ENCODE measurements at regions not wholly inside any gene's neighbourhood (a gene's known extent, or its start where the extent isn't known, plus 50 kb on each side); places are given as distances from the start of the nearest gene placed in this dataset.

GRCh38 chr3:148331081-148331846, 366.4 kb upstream of the AGTR1 start:
- DNase-seq, result no peak
- CTCF ChIA-PET, result no interaction called here
- Mint-ChIP-seq H3K4me3 (no peak overlapping the region), H3K27ac (no peak overlapping the region), H3K4me1 (no peaks in the 10 kb centered on the region), H3K9me3 (peaks cover 4% of the 10 kb centered on the region), H3K27me3 (no peaks in the 10 kb centered on the region), H3K36me3 (ENCODE audit: low read depth) (no peaks in the 10 kb centered on the region)
- POLR2A ChIA-PET, result no interaction called here

- ChIA-PET CTCF (no interaction called here), POLR2A (no interaction called here)
- H3K27me3 Mint-ChIP-seq, result no peaks in the 10 kb centered on the region
- no peak overlapping the region for H3K4me3 Mint-ChIP-seq
- no peak overlapping the region for H3K27ac Mint-ChIP-seq
- DNase-seq, result no peak
- H3K4me1 Mint-ChIP-seq, result no peaks in the 10 kb centered on the region
- no peaks in the 10 kb centered on the region for H3K36me3 Mint-ChIP-seq (ENCODE audit: low read depth)
- H3K9me3 Mint-ChIP-seq, result peaks cover 4% of the 10 kb centered on the region
Observed at GRCh38 chr3:148332509-148332908, 365.2 kb upstream of the AGTR1 start.

- H3K4me1 Mint-ChIP-seq, result no peaks in the 10 kb centered on the region
- CTCF ChIA-PET, result no interaction called here
- DNase-seq, result no peak
- H3K27ac Mint-ChIP-seq, result no peak overlapping the region
- POLR2A ChIA-PET, result no interaction called here
- H3K27me3 Mint-ChIP-seq, result no peaks in the 10 kb centered on the region
- peaks cover 4% of the 10 kb centered on the region for H3K9me3 Mint-ChIP-seq
- H3K36me3 Mint-ChIP-seq (ENCODE audit: low read depth), result no peaks in the 10 kb centered on the region
- H3K4me3 Mint-ChIP-seq, result no peak overlapping the region
Observed at GRCh38 chr3:148333091-148333490, 364.6 kb upstream of the AGTR1 start.

GRCh38 chr3:148335612-148336011, 362.1 kb upstream of the AGTR1 start:
- Mint-ChIP-seq H3K4me1 (no peaks in the 10 kb centered on the region), H3K9me3 (peaks cover 6% of the 10 kb centered on the region), H3K4me3 (no peak overlapping the region), H3K36me3 (ENCODE audit: low read depth) (no peaks in the 10 kb centered on the region), H3K27ac (no peak overlapping the region), H3K27me3 (no peaks in the 10 kb centered on the region)
- ChIA-PET POLR2A (no interaction called here), CTCF (no interaction called here)
- DNase-seq, result no peak

GRCh38 chr3:148343416-148343815, 354.3 kb upstream of the AGTR1 start:
- DNase-seq, result no peak
- Mint-ChIP-seq H3K9me3 (peaks cover 2% of the 10 kb centered on the region), H3K4me1 (no peaks in the 10 kb centered on the region), H3K27me3 (no peaks in the 10 kb centered on the region), H3K4me3 (no peak overlapping the region), H3K36me3 (ENCODE audit: low read depth) (no peaks in the 10 kb centered on the region), H3K27ac (no peak overlapping the region)
- ChIA-PET CTCF (no interaction called here), POLR2A (no interaction called here)

GRCh38 chr3:148344521-148344920, 353.2 kb upstream of the AGTR1 start:
- H3K4me3 Mint-ChIP-seq, result no peak overlapping the region
- POLR2A ChIA-PET, result no interaction called here
- H3K9me3 Mint-ChIP-seq, result peaks cover 2% of the 10 kb centered on the region
- no peak overlapping the region for H3K27ac Mint-ChIP-seq
- no peaks in the 10 kb centered on the region for H3K4me1 Mint-ChIP-seq
- DNase-seq, result no peak
- no peaks in the 10 kb centered on the region for H3K27me3 Mint-ChIP-seq
- CTCF ChIA-PET, result no interaction called here
- no peaks in the 10 kb centered on the region for H3K36me3 Mint-ChIP-seq (ENCODE audit: low read depth)

GRCh38 chr3:148360051-148360450, 337.7 kb upstream of the AGTR1 start:
- ChIA-PET POLR2A (no interaction called here), CTCF (no interaction called here)
- H3K4me1 Mint-ChIP-seq, result no peaks in the 10 kb centered on the region
- no peak for DNase-seq
- H3K27ac Mint-ChIP-seq, result no peak overlapping the region
- no peaks in the 10 kb centered on the region for H3K9me3 Mint-ChIP-seq
- no peak overlapping the region for H3K4me3 Mint-ChIP-seq
- H3K27me3 Mint-ChIP-seq, result no peaks in the 10 kb centered on the region
- H3K36me3 Mint-ChIP-seq (ENCODE audit: low read depth), result no peaks in the 10 kb centered on the region

- Mint-ChIP-seq H3K4me3 (no peak overlapping the region), H3K27me3 (no peaks in the 10 kb centered on the region), H3K36me3 (ENCODE audit: low read depth) (no peaks in the 10 kb centered on the region), H3K27ac (no peak overlapping the region), H3K4me1 (no peaks in the 10 kb centered on the region), H3K9me3 (no peaks in the 10 kb centered on the region)
- DNase-seq, result no peak
- POLR2A ChIA-PET, result no interaction called here
- CTCF ChIA-PET, result interaction anchor here (0.7 kb wide), 1 partner anchor 755 kb away, joined by 3 read pairs; no protein-coding TSS in a partner anchor
Observed at GRCh38 chr3:148366743-148367410, 330.8 kb upstream of the AGTR1 start.

GRCh38 chr3:148367756-148368155, 329.9 kb upstream of the AGTR1 start:
- no peak for DNase-seq
- no peaks in the 10 kb centered on the region for H3K9me3 Mint-ChIP-seq
- H3K4me1 Mint-ChIP-seq, result no peaks in the 10 kb centered on the region
- no peak overlapping the region for H3K27ac Mint-ChIP-seq
- H3K27me3 Mint-ChIP-seq, result no peaks in the 10 kb centered on the region
- ChIA-PET CTCF (interaction anchor here (0.7 kb wide), 1 partner anchor 756 kb away, joined by 3 read pairs; no protein-coding TSS in a partner anchor), POLR2A (no interaction called here)
- H3K36me3 Mint-ChIP-seq (ENCODE audit: low read depth), result no peaks in the 10 kb centered on the region
- H3K4me3 Mint-ChIP-seq, result no peak overlapping the region

GRCh38 chr3:148369381-148369780, 328.3 kb upstream of the AGTR1 start:
- no peak for DNase-seq
- ChIA-PET CTCF (no interaction called here), POLR2A (no interaction called here)
- no peak overlapping the region for H3K27ac Mint-ChIP-seq
- H3K36me3 Mint-ChIP-seq (ENCODE audit: low read depth), result no peaks in the 10 kb centered on the region
- no peaks in the 10 kb centered on the region for H3K9me3 Mint-ChIP-seq
- no peaks in the 10 kb centered on the region for H3K27me3 Mint-ChIP-seq
- no peaks in the 10 kb centered on the region for H3K4me1 Mint-ChIP-seq
- no peak overlapping the region for H3K4me3 Mint-ChIP-seq

- Mint-ChIP-seq H3K9me3 (peaks cover 3% of the 10 kb centered on the region), H3K4me3 (no peak overlapping the region), H3K4me1 (no peaks in the 10 kb centered on the region), H3K27ac (no peak overlapping the region), H3K27me3 (no peaks in the 10 kb centered on the region), H3K36me3 (ENCODE audit: low read depth) (no peaks in the 10 kb centered on the region)
- no peak for DNase-seq
- POLR2A ChIA-PET, result no interaction called here
- CTCF ChIA-PET, result no interaction called here
Observed at GRCh38 chr3:148372206-148372875, 325.4 kb upstream of the AGTR1 start.

GRCh38 chr3:148373961-148374360, 323.7 kb upstream of the AGTR1 start:
- Mint-ChIP-seq H3K27me3 (no peaks in the 10 kb centered on the region), H3K36me3 (ENCODE audit: low read depth) (no peaks in the 10 kb centered on the region), H3K4me3 (no peak overlapping the region), H3K27ac (no peak overlapping the region), H3K4me1 (no peaks in the 10 kb centered on the region), H3K9me3 (peaks cover 3% of the 10 kb centered on the region)
- ChIA-PET POLR2A (no interaction called here), CTCF (no interaction called here)
- no peak for DNase-seq

GRCh38 chr3:148379763-148380382, 317.8 kb upstream of the AGTR1 start:
- CTCF ChIA-PET, result no interaction called here
- Mint-ChIP-seq H3K27ac (no peak overlapping the region), H3K27me3 (no peaks in the 10 kb centered on the region), H3K36me3 (ENCODE audit: low read depth) (no peaks in the 10 kb centered on the region), H3K9me3 (peaks cover 3% of the 10 kb centered on the region), H3K4me1 (no peaks in the 10 kb centered on the region), H3K4me3 (no peak overlapping the region)
- DNase-seq, result no peak
- POLR2A ChIA-PET, result interaction anchor here (1.2 kb wide), 1 partner anchor 12 kb away, joined by 3 read pairs; no protein-coding TSS in a partner anchor

Data from activated CD4-positive, alpha-beta memory T cell treated with anti-CD3 and anti-CD28 coated beads, Interleukin-2, amount 10 ng/mL, durations not matched to agents 7 days and 5 days (primary cell).